Epithelial cell of proximal tubule (primary cell): ENCODE measurements at regions not wholly inside any gene's neighbourhood (a gene's known extent, or its start where the extent isn't known, plus 50 kb on each side); places are given as distances from the start of the nearest gene placed in this dataset.

Source experiments
- DNase-seq: peaks from one replicate; pipeline ENCODE4 v3.0.0-alpha.2; 2011; ENCODE audit warnings: low read depth
- H3K4me3 ChIP-seq: 2 replicates; pipeline ENCODE4 v1.5.1; 2011; ENCODE audit warnings: low read depth, mild to moderate bottlenecking, low read length
- CTCF ChIP-seq: conservative IDR thresholded peaks from 2 replicates; pipeline ENCODE4 v1.5.1; 2012; ENCODE audit warnings: low read depth, mild to moderate bottlenecking, low read length

DNA sequence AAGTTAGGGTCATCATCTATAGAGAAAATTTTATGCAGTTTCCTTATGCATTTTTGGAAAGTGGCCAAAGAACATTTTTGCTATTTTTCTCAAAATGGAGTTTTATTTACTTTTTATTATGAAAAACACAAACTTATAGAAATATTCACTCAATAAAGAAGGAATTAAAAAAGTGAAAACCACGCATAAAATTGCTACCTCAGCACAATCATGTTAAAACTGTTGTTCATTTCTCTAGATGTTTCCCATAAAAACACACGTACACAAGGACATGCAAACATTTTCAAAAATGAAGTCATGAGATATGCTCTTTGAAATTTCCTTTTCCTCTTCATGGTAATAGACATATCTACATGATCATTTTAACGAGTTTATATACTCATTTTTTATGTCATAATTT is 536.8 kb upstream of the MAGEB18 start:
- no peak for TF ChIP-seq CTCF

DNA sequence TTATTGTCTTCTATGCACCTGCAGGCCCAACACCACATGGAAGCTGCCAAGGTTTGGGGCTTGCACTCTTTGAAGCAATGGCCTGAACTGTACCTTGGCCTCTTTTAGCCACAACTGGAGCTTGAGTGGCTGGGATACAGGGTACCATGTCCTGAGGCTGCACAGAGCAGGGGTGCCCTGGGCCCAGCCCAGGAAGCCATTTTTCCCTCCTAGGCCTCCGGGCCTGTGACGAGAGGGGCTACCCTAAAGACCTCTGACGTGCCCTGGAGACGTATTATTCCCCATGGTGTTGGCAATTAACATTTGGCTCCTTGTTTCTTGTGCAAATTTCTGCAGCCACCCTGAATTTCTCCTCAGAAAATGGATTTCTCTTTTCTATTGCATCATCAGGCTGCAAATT is 519.9 kb upstream of the MAGEB18 start:
- no peak for TF ChIP-seq CTCF
- H3K4me3 ChIP-seq, result no peak overlapping the region
- DNase-seq, result no peak

More for the DNA sequence above, 536.8 kb upstream of the MAGEB18 start:
- H3K4me3 ChIP-seq, result no peak overlapping the region
- no peak for DNase-seq

DNA sequence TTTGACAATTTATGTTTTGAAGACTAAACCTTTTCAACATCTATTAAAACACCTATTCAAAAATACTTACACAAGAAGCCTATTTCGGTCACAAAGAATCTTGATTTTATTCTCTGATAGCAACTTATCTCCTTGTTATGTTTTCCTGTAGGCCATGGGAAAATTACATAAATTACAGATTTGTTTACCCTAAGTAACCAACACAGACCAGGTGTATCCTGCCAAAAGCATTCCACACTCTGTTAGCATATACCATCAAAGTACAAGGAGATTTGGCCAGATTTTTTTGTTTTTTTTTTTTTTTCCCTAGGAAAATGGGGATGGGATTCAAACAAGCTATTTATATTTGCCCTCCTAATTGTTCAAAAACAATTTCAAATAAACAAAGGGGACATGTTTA is 497.9 kb upstream of the MAGEB18 start:
- TF ChIP-seq CTCF, result no peak
- H3K4me3 ChIP-seq, result no peak overlapping the region
- DNase-seq, result no peak

DNA sequence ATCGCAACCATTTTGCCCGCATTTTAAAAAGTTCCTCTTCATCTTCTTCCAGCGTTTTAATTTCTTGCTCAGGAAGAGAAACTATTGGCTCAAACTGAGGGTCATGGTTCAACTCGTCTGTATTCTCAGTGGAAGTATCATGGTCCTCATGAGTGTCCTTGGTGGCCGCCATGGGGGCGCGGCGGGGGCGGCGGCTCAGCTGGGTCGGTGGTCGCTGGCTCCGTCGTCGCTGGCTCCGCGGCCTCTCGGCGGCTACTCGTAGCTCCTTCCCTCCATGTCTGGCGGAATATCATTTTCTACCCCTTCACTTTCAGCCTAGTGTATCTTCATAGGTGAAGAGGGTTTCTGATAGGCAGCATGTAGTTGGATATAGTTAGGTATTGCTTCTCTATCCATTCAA is 492.0 kb upstream of the MAGEB18 start:
- TF ChIP-seq CTCF, result no peak
- no peak overlapping the region for H3K4me3 ChIP-seq
- no peak for DNase-seq

GRCh38 chrX:25648790-25649189 is 489.4 kb upstream of the MAGEB18 start:
- DNase-seq, result no peak
- H3K4me3 ChIP-seq, result no peak overlapping the region
- no peak for TF ChIP-seq CTCF

- no peak for DNase-seq
- H3K4me3 ChIP-seq, result no peak overlapping the region
- TF ChIP-seq CTCF, result no peak
These were observed 487.8 kb upstream of the MAGEB18 start for GRCh38 chrX:25650216-25650820.

DNA sequence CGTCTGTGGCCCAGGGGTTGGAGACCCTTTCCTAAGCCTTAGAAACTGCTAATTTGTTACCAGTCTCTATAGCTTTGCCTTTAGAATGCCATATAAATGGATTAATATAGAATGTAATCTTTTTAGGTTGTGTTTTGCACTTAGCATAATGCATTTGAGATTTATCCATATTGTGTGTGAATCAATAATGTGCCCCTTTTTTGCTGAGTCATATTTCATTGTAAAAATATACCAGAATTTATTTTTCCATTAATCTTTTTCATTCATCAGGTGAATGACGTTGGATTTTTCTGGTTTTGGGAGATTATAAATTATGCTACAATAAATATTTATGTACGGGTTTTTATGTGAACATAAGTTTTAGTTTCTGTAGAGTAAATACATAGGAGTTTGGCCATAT is 478.8 kb upstream of the MAGEB18 start:
- DNase-seq, result no peak
- TF ChIP-seq CTCF, result no peak
- H3K4me3 ChIP-seq, result no peak overlapping the region
